CD4-positive, alpha-beta T cell treated with Interleukin-4 for 4 hours (primary cell): ENCODE measurements at regions not wholly inside any gene's neighbourhood (a gene's known extent, or its start where the extent isn't known, plus 50 kb on each side); places are given as distances from the start of the nearest gene placed in this dataset.
A peak's percentile ranks its signal among the peaks of the same experiment; 100 is the strongest.

Source experiments
- DNase-seq: peaks from one replicate; pipeline ENCODE4 v3.0.0-alpha.2; 2020

- no peak for DNase-seq
These were observed 56.0 kb upstream of the CD53 start for GRCh38 chr1:110816945-110817344.

- no peak for DNase-seq
These were observed 61.4 kb upstream of the CD53 start for GRCh38 chr1:110811529-110811928.

- DNase-seq: no peak
These were observed 72.9 kb upstream of the CD53 start for GRCh38 chr1:110800079-110800478.

GRCh38 chr1:110798691-110799256, 74.2 kb upstream of the CD53 start:
- no peak for DNase-seq

- no peak for DNase-seq
These were observed 84.3 kb upstream of the CD53 start for GRCh38 chr1:110788673-110789072.

- peak; percentile 55 for DNase-seq
These were observed 85.4 kb upstream of the CD53 start for GRCh38 chr1:110787328-110788071.

- no peak for DNase-seq
These were observed 86.1 kb upstream of the CD53 start for GRCh38 chr1:110786802-110787327.

GRCh38 chr1:110785612-110786011, 87.3 kb upstream of the CD53 start:
- DNase-seq: no peak

- DNase-seq: no peak
These were observed 87.9 kb upstream of the CD53 start for GRCh38 chr1:110785055-110785454.

- DNase-seq: peak; percentile 78
These were observed 89.5 kb upstream of the CD53 start for GRCh38 chr1:110783292-110783918.

- DNase-seq: no peak
These were observed 91.4 kb upstream of the CD53 start for GRCh38 chr1:110781525-110781924.

GRCh38 chr1:110780600-110781484, 92.1 kb upstream of the CD53 start:
- DNase-seq: peak; percentile 76

GRCh38 chr1:110779636-110780035, 93.3 kb upstream of the CD53 start:
- no peak for DNase-seq

- no peak for DNase-seq
These were observed 94.1 kb upstream of the CD53 start for GRCh38 chr1:110778821-110779220.

- DNase-seq: no peak
These were observed 95.7 kb upstream of the CD53 start for GRCh38 chr1:110777228-110777627.

GRCh38 chr1:110774398-110774797, 98.5 kb upstream of the CD53 start:
- no peak for DNase-seq

GRCh38 chr1:110773813-110774212, 99.1 kb upstream of the KCNA3 start:
- DNase-seq: no peak

GRCh38 chr1:110771245-110772022, 96.7 kb upstream of the KCNA3 start:
- no peak for DNase-seq

GRCh38 chr1:110770832-110771231, 96.1 kb upstream of the KCNA3 start:
- DNase-seq: no peak

- DNase-seq: no peak
These were observed 93.9 kb upstream of the KCNA3 start for GRCh38 chr1:110768605-110769004.

- DNase-seq: no peak
These were observed 91.6 kb upstream of the KCNA3 start for GRCh38 chr1:110766336-110766647.

- DNase-seq: peak; percentile 71
These were observed 91.0 kb upstream of the KCNA3 start for GRCh38 chr1:110765640-110766335.
